ACC112 (cell line): ENCODE measurements at regions not wholly inside any gene's neighbourhood (a gene's known extent, or its start where the extent isn't known, plus 50 kb on each side); places are given as distances from the start of the nearest gene placed in this dataset.
"Not testable (repeated sequence)": the region's sequence is repeated elsewhere in the genome, so short reads cannot be mapped to it uniquely, and the experiment has no call there.

Experiments used
- H2AFZ ChIP-seq: fragments of 200-600 bp; sonication (generic); one replicate; pipeline ENCODE4 v1.6.0; 2017; ENCODE audit warnings: antibody characterized with exemption, low read length; ENCODE audit not compliant: unreplicated experiment
- H3K27ac ChIP-seq: fragments of 200-600 bp; sonication (generic); 2 replicates; pipeline ENCODE4 v1.5.1; 2014; ENCODE audit warnings: low read depth, mild to moderate bottlenecking, antibody characterized with exemption, low read length, moderate library complexity
- H3K27me3 ChIP-seq: fragments of 200-600 bp; sonication (generic); 2 replicates; pipeline ENCODE4 v1.6.1; 2014; ENCODE audit warnings: mild to moderate bottlenecking, antibody characterized with exemption, low read length, moderate library complexity, mixed read lengths; ENCODE audit not compliant: insufficient read depth
- H3K36me3 ChIP-seq: fragments of 200-600 bp; sonication (generic); 2 replicates; pipeline ENCODE4 v1.6.1; 2016; ENCODE audit warnings: mild to moderate bottlenecking, antibody characterized with exemption, low read length, moderate library complexity, mixed read lengths; ENCODE audit not compliant: insufficient read depth
- H3K4me1 ChIP-seq: fragments of 200-600 bp; sonication (generic); one replicate; pipeline ENCODE4 v1.6.1; 2016; ENCODE audit warnings: low read length, mixed read lengths; ENCODE audit not compliant: insufficient read depth, unreplicated experiment, control insufficient read depth
- H3K4me3 ChIP-seq: fragments of 200-600 bp; sonication (generic); 2 replicates; pipeline ENCODE4 v1.5.1; 2014; ENCODE audit warnings: mild to moderate bottlenecking, low read depth, low read length
- H3K79me2 ChIP-seq: fragments of 200-600 bp; sonication (generic); one replicate; pipeline ENCODE4 v1.6.0; 2016; ENCODE audit warnings: low read length; ENCODE audit not compliant: control insufficient read depth, unreplicated experiment, insufficient read depth

GRCh38 chr4:27668001-27668400, 807.4 kb downstream of the STIM2 start:
- Histone ChIP-seq H3K79me2 (no peaks in the 10 kb centered on the region), H3K4me3 (no peak overlapping the region), H3K27me3 (no peaks in the 10 kb centered on the region), H3K36me3 (no peaks in the 10 kb centered on the region), H2AFZ (no peak overlapping the region), H3K27ac (no peak overlapping the region), H3K4me1 (no peaks in the 10 kb centered on the region)

- Histone ChIP-seq H3K36me3 (no peaks in the 10 kb centered on the region), H3K4me3 (no peak overlapping the region), H3K27ac (no peak overlapping the region), H3K27me3 (no peaks in the 10 kb centered on the region), H3K4me1 (no peaks in the 10 kb centered on the region), H2AFZ (no peak overlapping the region), H3K79me2 (no peaks in the 10 kb centered on the region)
Observed at GRCh38 chr4:27678027-27678426, 817.4 kb downstream of the STIM2 start.

DNA sequence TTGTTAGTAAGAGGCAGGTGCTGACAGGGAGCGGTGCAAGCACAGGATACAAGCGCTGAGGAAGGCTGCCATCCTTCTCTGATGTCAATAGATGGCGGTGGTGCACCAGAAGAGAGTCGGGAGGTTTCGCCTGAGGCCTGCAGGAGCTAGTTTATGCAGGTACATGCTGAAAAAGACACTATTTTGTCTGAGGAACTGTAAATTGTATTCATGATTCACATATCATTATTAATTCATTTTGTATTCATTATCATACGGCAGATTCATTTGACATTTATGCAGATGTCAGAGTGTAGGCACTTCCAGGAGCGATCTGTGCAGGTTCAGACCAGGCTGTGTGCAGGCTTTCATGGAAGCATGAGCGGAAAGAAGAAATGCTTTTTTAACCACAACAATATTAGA, 824.0 kb downstream of the STIM2 start:
- Histone ChIP-seq H2AFZ (no peak overlapping the region), H3K27ac (no peak overlapping the region), H3K4me1 (no peaks in the 10 kb centered on the region), H3K4me3 (no peak overlapping the region), H3K36me3 (no peaks in the 10 kb centered on the region), H3K79me2 (no peaks in the 10 kb centered on the region), H3K27me3 (peaks cover 18% of the 10 kb centered on the region)

DNA sequence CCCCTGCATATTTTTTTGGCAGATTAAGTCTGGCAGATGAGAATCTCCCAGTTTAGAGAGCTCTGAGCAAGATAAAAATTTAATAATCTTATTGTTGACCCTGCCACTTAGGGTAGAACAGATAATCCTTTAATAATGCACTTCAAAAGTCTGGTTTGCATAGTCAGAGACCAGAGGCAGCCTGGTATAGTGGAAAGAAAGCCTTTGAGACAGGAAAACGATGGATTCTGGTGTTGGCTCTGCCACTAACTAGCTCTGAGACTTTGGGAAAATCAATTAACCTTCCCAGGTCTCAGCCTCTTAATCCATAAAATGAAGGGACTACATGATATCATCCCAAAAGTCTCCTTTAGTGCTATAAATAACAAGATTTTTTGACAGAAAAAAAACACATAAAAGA, 824.5 kb downstream of the STIM2 start:
- peaks cover 22% of the 10 kb centered on the region for H3K27me3 ChIP-seq
- H3K4me1 ChIP-seq, result no peaks in the 10 kb centered on the region
- no peaks in the 10 kb centered on the region for H3K36me3 ChIP-seq
- H2AFZ ChIP-seq, result no peak overlapping the region
- no peak overlapping the region for H3K27ac ChIP-seq
- H3K79me2 ChIP-seq, result no peaks in the 10 kb centered on the region
- no peak overlapping the region for H3K4me3 ChIP-seq

- Histone ChIP-seq H2AFZ (no peak overlapping the region), H3K4me3 (no peak overlapping the region), H3K27me3 (peaks cover 22% of the 10 kb centered on the region), H3K27ac (no peak overlapping the region), H3K4me1 (no peaks in the 10 kb centered on the region), H3K79me2 (no peaks in the 10 kb centered on the region), H3K36me3 (no peaks in the 10 kb centered on the region)
Observed at GRCh38 chr4:27685947-27686346, 825.3 kb downstream of the STIM2 start.

GRCh38 chr4:27692158-27692557, 831.5 kb downstream of the STIM2 start:
- Histone ChIP-seq H3K27me3 (peaks cover 16% of the 10 kb centered on the region; the same call in 1 of the 2 replicates), H3K36me3 (no peaks in the 10 kb centered on the region), H3K79me2 (no peaks in the 10 kb centered on the region), H3K4me3 (no peak overlapping the region), H3K27ac (no peak overlapping the region), H3K4me1 (no peaks in the 10 kb centered on the region), H2AFZ (no peak overlapping the region)

- Histone ChIP-seq H3K36me3 (no peaks in the 10 kb centered on the region), H3K79me2 (no peaks in the 10 kb centered on the region), H2AFZ (no peak overlapping the region), H3K4me1 (no peaks in the 10 kb centered on the region), H3K4me3 (no peak overlapping the region), H3K27ac (no peak overlapping the region), H3K27me3 (peaks cover 16% of the 10 kb centered on the region; the same call in 1 of the 2 replicates)
Observed at GRCh38 chr4:27692868-27693634, 832.4 kb downstream of the STIM2 start.

DNA sequence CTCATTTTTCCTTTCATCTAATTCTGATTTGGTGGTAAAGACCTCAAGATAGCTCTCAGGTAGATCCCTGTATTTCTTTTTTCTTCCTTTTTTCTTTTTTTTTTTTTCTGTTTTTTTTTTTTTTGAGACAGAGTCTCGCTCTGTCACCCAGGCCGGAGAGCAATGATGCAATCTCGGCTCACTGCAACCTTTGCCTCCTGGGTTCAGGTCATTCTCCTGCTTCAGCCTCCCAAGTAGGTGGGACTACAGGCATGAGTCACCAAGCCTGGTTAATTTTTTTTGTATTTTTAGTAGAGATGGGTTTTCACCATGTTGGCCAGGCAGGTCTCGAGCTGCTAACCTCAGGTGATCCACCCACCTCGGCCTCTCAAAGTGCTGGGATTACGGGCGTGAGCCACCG, 835.6 kb downstream of the STIM2 start:
- not testable (repeated sequence) for H3K79me2 ChIP-seq, H3K27me3 ChIP-seq, H3K4me3 ChIP-seq, H3K27ac ChIP-seq, H2AFZ ChIP-seq, H3K36me3 ChIP-seq, H3K4me1 ChIP-seq

DNA sequence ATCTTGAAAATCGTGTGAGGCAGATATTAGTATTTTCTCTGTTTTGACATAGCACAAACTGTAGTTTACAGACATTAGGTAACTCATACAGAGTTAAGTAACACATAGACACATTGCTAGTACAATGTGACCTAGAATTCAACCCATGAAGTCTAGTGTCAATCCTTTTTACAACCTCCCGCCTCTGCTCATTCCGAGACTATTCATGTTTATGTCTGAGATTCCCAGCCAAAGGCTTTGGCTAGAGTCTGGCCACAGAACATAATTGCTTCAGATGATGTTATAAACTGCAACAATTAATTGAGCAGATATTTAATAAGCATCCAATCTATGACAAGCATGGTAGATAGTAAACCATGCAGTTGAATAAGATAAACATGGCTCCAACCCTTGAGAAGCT, 841.0 kb downstream of the STIM2 start:
- H3K36me3 ChIP-seq, result no peaks in the 10 kb centered on the region
- no peaks in the 10 kb centered on the region for H3K79me2 ChIP-seq
- no peaks in the 10 kb centered on the region for H3K27me3 ChIP-seq
- no peaks in the 10 kb centered on the region for H3K4me1 ChIP-seq
- H3K4me3 ChIP-seq, result no peak overlapping the region
- no peak overlapping the region for H2AFZ ChIP-seq
- H3K27ac ChIP-seq, result no peak overlapping the region

GRCh38 chr4:27702730-27703431, 842.2 kb downstream of the STIM2 start:
- H3K4me3 ChIP-seq, result no peak overlapping the region
- no peak overlapping the region for H2AFZ ChIP-seq
- no peak overlapping the region for H3K27ac ChIP-seq
- H3K36me3 ChIP-seq, result no peaks in the 10 kb centered on the region
- no peaks in the 10 kb centered on the region for H3K4me1 ChIP-seq
- no peaks in the 10 kb centered on the region for H3K79me2 ChIP-seq
- no peaks in the 10 kb centered on the region for H3K27me3 ChIP-seq

DNA sequence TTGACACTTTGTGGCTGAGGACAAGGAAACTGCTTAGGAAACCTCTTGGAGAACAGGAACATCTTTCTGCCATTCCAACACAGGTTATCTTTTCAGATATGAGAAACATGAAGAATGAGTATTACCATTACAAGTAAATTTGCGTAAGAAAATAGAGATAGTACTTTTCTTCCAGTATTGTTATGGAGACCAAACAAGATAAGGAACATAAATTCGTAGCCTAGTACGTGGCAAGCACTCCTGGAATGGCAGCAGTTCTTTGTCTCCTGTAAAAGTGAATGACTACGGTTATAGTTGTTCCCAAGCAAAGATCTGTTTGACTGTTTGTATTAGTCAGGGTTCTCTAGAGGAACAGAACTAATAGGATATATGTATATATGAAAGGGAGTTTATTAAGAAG, 843.1 kb downstream of the STIM2 start:
- H3K79me2 ChIP-seq, result no peaks in the 10 kb centered on the region
- no peaks in the 10 kb centered on the region for H3K36me3 ChIP-seq
- H3K4me1 ChIP-seq, result no peaks in the 10 kb centered on the region
- no peak overlapping the region for H3K27ac ChIP-seq
- H3K27me3 ChIP-seq, result no peaks in the 10 kb centered on the region
- H2AFZ ChIP-seq, result no peak overlapping the region
- H3K4me3 ChIP-seq, result no peak overlapping the region
